ENCODE measurements at regions not wholly inside any gene's neighbourhood (a gene's known extent, or its start where the extent isn't known, plus 50 kb on each side); places are given as distances from the start of the nearest gene placed in this dataset.

DNA sequence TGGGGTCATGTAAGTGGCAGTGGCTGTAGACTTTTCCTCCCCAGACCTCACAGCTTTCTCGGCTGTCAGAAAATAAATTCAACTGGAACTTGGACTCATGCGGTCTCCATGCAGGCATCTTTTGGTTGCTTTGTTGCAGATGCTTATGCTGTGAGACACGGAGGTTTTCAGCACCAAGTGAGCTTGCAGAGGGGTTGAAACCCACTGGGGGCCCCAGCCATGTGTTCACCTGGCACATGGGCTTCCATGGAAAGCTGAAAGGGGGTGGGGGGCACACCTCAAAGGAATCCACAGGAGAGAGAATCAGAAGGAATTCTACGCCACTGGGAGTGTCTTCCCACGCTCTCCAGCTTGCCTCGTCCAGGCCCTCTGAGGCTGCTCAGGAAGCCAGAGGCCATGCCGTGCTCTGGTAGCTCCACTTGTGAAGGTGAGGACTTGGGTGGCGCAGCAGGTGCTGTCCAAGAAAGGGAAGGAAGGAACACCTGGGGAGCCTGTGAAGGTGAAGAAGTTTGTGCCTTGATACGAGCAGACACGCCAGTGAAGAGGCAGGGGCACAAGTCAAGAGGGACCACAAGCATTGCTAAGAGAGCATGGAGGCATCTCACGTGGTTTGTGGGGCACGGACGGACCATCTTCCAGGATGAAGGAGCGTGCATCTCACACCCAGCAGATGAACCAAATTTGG, 134.3 kb upstream of the PMEPA1 start:
- intact Hi-C loops (cut with DNase I), result no loop called here
- no peak for DNase-seq
- Histone ChIP-seq H3K36me3 (no peaks in the 10 kb centered on the region), H3K4me1 (peaks cover 0 to 4% (median 2%) of the 10 kb centered on the region in 4 donors), H3K27ac (no peak overlapping the region), H3K4me3 (no peak overlapping the region), H3K9me3 (no peaks in the 10 kb centered on the region), H3K27me3 (no peaks in the 10 kb centered on the region)
- TF ChIP-seq EP300 (IDR thresholded peaks at IDR 0.05) (no peak), POLR2A (IDR thresholded peaks at IDR 0.05) (no peak), POLR2AphosphoS5 (IDR thresholded peaks at IDR 0.05) (no peak), CTCF (IDR thresholded peaks at IDR 0.05) (no peak)
- WGBS, 2 donors, result 92% methylated on average over 14 of the region's 14 CpGs

GRCh38 chr20:57842720-57843119, 132.9 kb upstream of the PMEPA1 start:
- no peak for DNase-seq
- WGBS, 2 donors, result 92 to 93% methylated on average over 4 of the region's 4 CpGs

GRCh38 chr20:57841297-57841866, 131.6 kb upstream of the PMEPA1 start:
- no peaks in the 10 kb centered on the region for H3K36me3 ChIP-seq
- no peak for TF ChIP-seq POLR2A (IDR thresholded peaks at IDR 0.05)
- no peak for TF ChIP-seq CTCF (IDR thresholded peaks at IDR 0.05)
- TF ChIP-seq POLR2AphosphoS5 (IDR thresholded peaks at IDR 0.05), result no peak
- intact Hi-C loops (cut with DNase I), result no loop called here
- H3K27ac ChIP-seq, result no peak overlapping the region
- no peaks in the 10 kb centered on the region for H3K9me3 ChIP-seq
- peaks cover 0 to 14% (median 9%) of the 10 kb centered on the region in 4 donors for H3K4me1 ChIP-seq
- 92% methylated on average over 11 of the region's 11 CpGs for WGBS, 2 donors
- no peak for DNase-seq
- H3K27me3 ChIP-seq, result no peaks in the 10 kb centered on the region
- no peak overlapping the region for H3K4me3 ChIP-seq

More at GRCh38 chr20:57842720-57843119, 132.9 kb upstream of the PMEPA1 start:
- H3K27ac ChIP-seq, result no peak overlapping the region
- no peaks in the 10 kb centered on the region for H3K27me3 ChIP-seq
- H3K4me3 ChIP-seq, result no peak overlapping the region
- intact Hi-C loops (cut with DNase I), result no loop called here
- H3K36me3 ChIP-seq, result no peaks in the 10 kb centered on the region
- H3K4me1 ChIP-seq, result peaks cover 0 to 14% (median 9%) of the 10 kb centered on the region in 4 donors
- TF ChIP-seq POLR2A (IDR thresholded peaks at IDR 0.05), result no peak
- H3K9me3 ChIP-seq, result no peaks in the 10 kb centered on the region

DNA sequence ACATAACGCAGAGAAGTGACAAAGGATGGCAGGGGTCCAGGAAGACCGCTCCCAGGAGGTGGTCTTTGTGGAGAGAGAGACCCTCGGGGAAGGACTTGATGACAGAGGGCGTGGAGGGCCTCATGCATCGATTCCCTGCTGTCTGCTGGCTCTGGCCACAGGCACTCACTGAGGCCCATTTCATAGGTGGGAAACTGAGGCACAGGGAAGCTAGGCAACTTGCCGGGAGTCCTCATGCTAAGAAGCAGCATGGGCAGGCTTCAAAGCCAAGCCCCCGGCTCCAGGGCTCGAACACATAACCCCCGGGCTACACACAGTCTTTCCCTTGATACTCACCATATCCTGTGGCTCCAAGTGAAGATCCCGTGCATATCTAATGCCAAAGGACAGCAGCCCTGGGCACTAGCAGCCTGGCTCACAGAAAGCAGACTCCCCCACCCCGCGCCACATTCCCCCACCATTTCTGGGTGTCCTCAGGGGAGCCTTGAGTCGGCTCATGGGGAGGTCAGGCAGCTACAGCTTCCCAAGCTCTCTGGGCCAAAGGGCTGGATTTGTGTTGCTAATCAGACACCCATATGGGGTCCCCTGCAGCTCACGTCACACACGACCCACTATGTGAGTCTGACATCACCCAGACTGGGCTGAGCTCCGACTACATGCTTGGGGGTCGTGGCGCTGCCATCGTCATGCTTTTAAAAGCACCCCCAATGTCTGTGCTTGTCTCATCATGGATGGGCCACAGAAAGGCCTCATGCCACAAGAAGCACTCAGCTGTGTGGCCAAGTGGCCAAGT, 130.9 kb upstream of the PMEPA1 start:
- Histone ChIP-seq H3K36me3 (no peaks in the 10 kb centered on the region), H3K27ac (no peak overlapping the region), H3K4me3 (no peak overlapping the region), H3K9me3 (no peaks in the 10 kb centered on the region), H3K27me3 (no peaks in the 10 kb centered on the region), H3K4me1 (peaks cover 0 to 14% (median 9%) of the 10 kb centered on the region in 4 donors)
- intact Hi-C loops (cut with DNase I), result no loop called here
- 92% methylated on average over 19 of the region's 19 CpGs for WGBS, 2 donors
- DNase-seq, result no peak
- TF ChIP-seq POLR2AphosphoS5 (IDR thresholded peaks at IDR 0.05) (no peak), EP300 (IDR thresholded peaks at IDR 0.05) (no peak), POLR2A (IDR thresholded peaks at IDR 0.05) (no peak), CTCF (IDR thresholded peaks at IDR 0.05) (no peak)

DNA sequence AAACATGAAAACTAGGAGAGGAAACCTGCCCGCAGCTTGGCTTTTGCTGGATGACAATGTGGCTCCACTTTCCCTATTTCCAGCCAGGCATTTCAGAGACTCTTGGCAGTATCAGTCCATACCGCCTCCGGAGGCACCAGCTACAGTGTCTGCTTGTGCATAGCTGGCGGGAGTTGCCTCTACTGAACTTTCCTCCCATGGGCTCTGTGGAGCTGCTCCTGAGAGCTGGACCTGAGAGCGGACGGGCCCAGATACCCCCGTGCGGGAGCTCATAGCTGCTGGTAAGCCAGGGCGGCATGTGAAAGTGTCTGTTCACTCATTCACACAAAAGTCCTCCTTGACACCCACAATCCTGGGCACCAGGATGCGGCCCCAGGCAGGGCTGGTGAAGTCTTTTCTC, 130.3 kb upstream of the PMEPA1 start:
- Histone ChIP-seq H3K27ac (no peak overlapping the region), H3K27me3 (no peaks in the 10 kb centered on the region), H3K4me1 (peaks cover 0 to 14% (median 9%) of the 10 kb centered on the region in 4 donors), H3K36me3 (no peaks in the 10 kb centered on the region), H3K9me3 (no peaks in the 10 kb centered on the region), H3K4me3 (no peak overlapping the region)
- 94% methylated on average over 10 of the region's 10 CpGs for WGBS, 2 donors
- DNase-seq, result no peak
- TF ChIP-seq POLR2A (IDR thresholded peaks at IDR 0.05) (no peak), CTCF (IDR thresholded peaks at IDR 0.05) (no peak), EP300 (IDR thresholded peaks at IDR 0.05) (no peak), POLR2AphosphoS5 (IDR thresholded peaks at IDR 0.05) (no peak)
- intact Hi-C loops (cut with DNase I), result no loop called here
